H1 (cell line): ENCODE measurements at regions not wholly inside any gene's neighbourhood (a gene's known extent, or its start where the extent isn't known, plus 50 kb on each side); places are given as distances from the start of the nearest gene placed in this dataset.

ENCODE experiments used
- CREB1 ChIP-seq: IDR thresholded peaks from 2 replicates; pipeline ENCODE4 v1.6.1; 2012; ENCODE audit warnings: inconsistent platforms
- CTCF ChIP-seq, 3 experiments: IDR thresholded peaks; 1 replicate in 2 of 3; 2 replicates in 1 of 3; pipeline versions ENCODE4 v1.5.1 to v1.6.1; 2011; ENCODE audit warnings: low read length in 3 of 3, mild to moderate bottlenecking in 3 of 3, inconsistent platforms in 2 of 3, low read depth in 1 of 3, moderate library complexity in 1 of 3; ENCODE audit not compliant: insufficient read depth in 1 of 3; ENCODE audit errors: control extremely low read depth in 1 of 3
- JUN ChIP-seq: IDR thresholded peaks from 2 replicates; pipeline ENCODE4 v1.6.1; 2011; ENCODE audit warnings: low read depth, mild to moderate bottlenecking, improper control_type of control experiment, low read length
- POLR2A ChIP-seq, 2 experiments: IDR thresholded peaks; 1 replicate in 1 of 2; 2 replicates in 1 of 2; pipeline ENCODE4 v1.6.1; 2011; ENCODE audit warnings: low read depth in 2 of 2, low read length in 2 of 2, mild to moderate bottlenecking in 2 of 2; ENCODE audit errors: control extremely low read depth in 1 of 2
- SIRT6 ChIP-seq: IDR thresholded peaks from one replicate; pipeline ENCODE4 v1.7.1; 2012; ENCODE audit warnings: low read length, inconsistent platforms

GRCh38 chr3:109921509-109921908 lies 584.2 kb upstream of the DPPA4 start:
- TF ChIP-seq CTCF (IDR thresholded peaks at IDR 0.05; ENCODE audit: control extremely low read depth in 1 of 3, insufficient read depth in 1 of 3, low read depth in 1 of 3, low read length in 3 of 3) (no peak), POLR2A (IDR thresholded peaks at IDR 0.05; ENCODE audit: control extremely low read depth in 1 of 2, low read depth in 2 of 2, low read length in 2 of 2) (no peak), SIRT6 (no peak), JUN (no peak), CREB1 (no peak)
